ENCODE measurements at regions not wholly inside any gene's neighbourhood (a gene's known extent, or its start where the extent isn't known, plus 50 kb on each side); places are given as distances from the start of the nearest gene placed in this dataset.

DNA sequence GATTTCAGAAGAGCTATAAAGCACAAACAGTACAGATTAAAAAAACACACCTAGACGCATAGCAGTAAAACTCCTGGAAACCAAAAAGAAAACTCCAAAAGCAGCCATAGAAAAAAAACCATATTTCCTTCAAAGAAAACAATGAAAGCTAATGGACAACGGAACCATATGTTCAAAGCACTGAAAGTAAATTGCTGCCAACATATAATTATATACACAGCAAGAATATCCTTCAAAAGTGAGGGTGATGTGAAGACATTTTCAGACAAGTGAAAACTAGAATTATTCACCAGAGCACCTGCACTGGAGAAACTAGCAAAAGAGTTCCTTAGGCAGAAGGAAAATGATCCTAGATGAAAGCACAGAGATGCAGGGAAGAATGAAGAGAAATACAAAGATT is 58.2 kb upstream of the PCSK6 start:
- 59 to 100% methylated on average over 1 to 2 of the region's 2 CpGs for WGBS, 2 donors (ENCODE audit: low coverage in 1 of 2)
- TF ChIP-seq POLR2AphosphoS5 (IDR thresholded peaks at IDR 0.05) = no peak
- TF ChIP-seq EP300 (IDR thresholded peaks at IDR 0.05) = no peak
- TF ChIP-seq, protein P1, sequence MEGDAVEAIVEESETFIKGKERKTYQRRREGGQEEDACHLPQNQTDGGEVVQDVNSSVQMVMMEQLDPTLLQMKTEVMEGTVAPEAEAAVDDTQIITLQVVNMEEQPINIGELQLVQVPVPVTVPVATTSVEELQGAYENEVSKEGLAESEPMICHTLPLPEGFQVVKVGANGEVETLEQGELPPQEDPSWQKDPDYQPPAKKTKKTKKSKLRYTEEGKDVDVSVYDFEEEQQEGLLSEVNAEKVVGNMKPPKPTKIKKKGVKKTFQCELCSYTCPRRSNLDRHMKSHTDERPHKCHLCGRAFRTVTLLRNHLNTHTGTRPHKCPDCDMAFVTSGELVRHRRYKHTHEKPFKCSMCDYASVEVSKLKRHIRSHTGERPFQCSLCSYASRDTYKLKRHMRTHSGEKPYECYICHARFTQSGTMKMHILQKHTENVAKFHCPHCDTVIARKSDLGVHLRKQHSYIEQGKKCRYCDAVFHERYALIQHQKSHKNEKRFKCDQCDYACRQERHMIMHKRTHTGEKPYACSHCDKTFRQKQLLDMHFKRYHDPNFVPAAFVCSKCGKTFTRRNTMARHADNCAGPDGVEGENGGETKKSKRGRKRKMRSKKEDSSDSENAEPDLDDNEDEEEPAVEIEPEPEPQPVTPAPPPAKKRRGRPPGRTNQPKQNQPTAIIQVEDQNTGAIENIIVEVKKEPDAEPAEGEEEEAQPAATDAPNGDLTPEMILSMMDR (IDR thresholded peaks at IDR 0.05) = no peak
- TF ChIP-seq POLR2A (IDR thresholded peaks at IDR 0.05) = no peak
- Histone ChIP-seq H3K4me3 (no peak overlapping the region), H3K4me1 (no peaks in the 10 kb centered on the region), H3K9me3 (no peaks in the 10 kb centered on the region), H3K27ac (no peak overlapping the region), H3K36me3 (no peaks in the 10 kb centered on the region), H3K27me3 (peaks cover 15% of the 10 kb centered on the region)
- ATAC-seq = no peak

DNA sequence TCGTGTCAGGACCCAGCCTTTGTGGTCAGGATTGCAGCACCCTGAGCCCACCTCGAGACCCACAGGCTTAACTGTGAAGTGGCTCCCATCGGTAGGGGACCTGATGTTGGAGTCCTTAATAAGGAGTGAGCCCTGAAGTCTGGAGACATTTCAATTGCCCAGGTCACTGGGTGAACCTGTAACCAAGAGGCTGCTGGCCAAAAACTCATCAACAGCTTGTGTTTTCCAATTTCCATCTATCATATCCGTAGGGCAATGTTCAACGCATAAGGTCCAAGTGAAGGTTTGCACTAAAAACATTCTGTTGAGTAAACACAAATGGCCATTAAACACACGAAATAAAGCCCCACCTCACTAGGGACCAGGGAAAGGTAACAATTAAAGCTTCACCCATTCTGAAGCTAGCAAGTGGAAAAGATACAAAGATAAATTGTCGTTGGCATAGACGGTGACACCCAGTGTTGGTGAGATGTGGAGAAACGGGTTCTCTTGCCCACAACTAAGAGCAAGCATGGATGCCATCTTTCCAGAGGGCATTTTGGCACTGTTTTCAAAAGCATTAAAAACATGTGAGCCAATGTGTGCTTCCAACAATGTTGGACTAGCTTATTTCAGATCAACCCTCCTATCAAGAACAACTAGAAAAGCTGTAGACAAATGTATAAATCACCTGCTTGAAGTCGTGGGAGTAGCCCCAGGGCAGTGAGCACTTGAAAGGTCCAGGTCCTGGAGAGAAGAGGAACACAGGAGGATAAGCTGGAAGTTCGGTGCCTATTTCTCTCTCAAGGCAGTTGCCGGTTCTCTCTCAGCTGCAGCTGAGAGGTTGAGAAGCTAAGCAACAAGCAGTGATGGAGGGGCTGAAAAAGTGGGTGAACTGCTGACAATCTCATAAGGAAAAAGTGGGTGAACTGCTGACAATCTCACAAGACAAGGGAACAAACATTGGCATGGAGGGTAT is 56.3 kb upstream of the PCSK6 start:
- TF ChIP-seq, protein P1 (IDR thresholded peaks at IDR 0.05) = no peak
- no peak for TF ChIP-seq POLR2A (IDR thresholded peaks at IDR 0.05)
- TF ChIP-seq POLR2AphosphoS5 (IDR thresholded peaks at IDR 0.05) = no peak
- no peak for TF ChIP-seq EP300 (IDR thresholded peaks at IDR 0.05)
- WGBS, 2 donors (ENCODE audit: low coverage in 1 of 2) = 64 to 67% methylated on average over 3 to 8 of the region's 12 CpGs
- ATAC-seq = no peak

DNA sequence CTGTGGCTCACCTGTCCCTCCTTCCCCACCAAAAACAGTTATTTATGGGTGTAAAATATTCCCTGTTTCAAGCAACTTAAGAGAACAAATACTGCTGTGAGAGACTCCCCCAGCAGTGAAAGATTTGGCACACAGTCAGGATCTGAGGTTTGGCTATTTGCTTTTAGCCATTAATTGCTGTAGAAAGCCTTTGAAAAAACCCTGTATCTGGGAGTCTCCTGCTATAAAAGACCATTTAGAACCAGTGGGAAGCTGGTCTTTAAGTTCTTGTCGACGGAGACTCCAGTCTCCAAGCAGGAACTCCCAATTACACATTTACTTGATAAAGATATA is 55.1 kb upstream of the PCSK6 start:
- H3K9me3 ChIP-seq = no peaks in the 10 kb centered on the region
- TF ChIP-seq POLR2A (IDR thresholded peaks at IDR 0.05) (no peak), EP300 (IDR thresholded peaks at IDR 0.05) (no peak), POLR2AphosphoS5 (IDR thresholded peaks at IDR 0.05) (no peak)
- TF ChIP-seq, protein P1 (IDR thresholded peaks at IDR 0.05) = no peak
- WGBS, 2 donors (ENCODE audit: low coverage in 1 of 2) = 55 to 62% methylated on average over 2 of the region's 2 CpGs
- no peaks in the 10 kb centered on the region for H3K36me3 ChIP-seq
- no peaks in the 10 kb centered on the region for H3K4me1 ChIP-seq
- no peak overlapping the region for H3K27ac ChIP-seq
- H3K4me3 ChIP-seq = no peak overlapping the region
- no peak for ATAC-seq
- peaks cover 15% of the 10 kb centered on the region for H3K27me3 ChIP-seq

More for the DNA sequence above, 56.3 kb upstream of the PCSK6 start:
- no peaks in the 10 kb centered on the region for H3K4me1 ChIP-seq
- H3K9me3 ChIP-seq = no peaks in the 10 kb centered on the region
- H3K36me3 ChIP-seq = no peaks in the 10 kb centered on the region
- H3K4me3 ChIP-seq = no peak overlapping the region
- H3K27ac ChIP-seq = no peak overlapping the region
- H3K27me3 ChIP-seq = peaks cover 15% of the 10 kb centered on the region

DNA sequence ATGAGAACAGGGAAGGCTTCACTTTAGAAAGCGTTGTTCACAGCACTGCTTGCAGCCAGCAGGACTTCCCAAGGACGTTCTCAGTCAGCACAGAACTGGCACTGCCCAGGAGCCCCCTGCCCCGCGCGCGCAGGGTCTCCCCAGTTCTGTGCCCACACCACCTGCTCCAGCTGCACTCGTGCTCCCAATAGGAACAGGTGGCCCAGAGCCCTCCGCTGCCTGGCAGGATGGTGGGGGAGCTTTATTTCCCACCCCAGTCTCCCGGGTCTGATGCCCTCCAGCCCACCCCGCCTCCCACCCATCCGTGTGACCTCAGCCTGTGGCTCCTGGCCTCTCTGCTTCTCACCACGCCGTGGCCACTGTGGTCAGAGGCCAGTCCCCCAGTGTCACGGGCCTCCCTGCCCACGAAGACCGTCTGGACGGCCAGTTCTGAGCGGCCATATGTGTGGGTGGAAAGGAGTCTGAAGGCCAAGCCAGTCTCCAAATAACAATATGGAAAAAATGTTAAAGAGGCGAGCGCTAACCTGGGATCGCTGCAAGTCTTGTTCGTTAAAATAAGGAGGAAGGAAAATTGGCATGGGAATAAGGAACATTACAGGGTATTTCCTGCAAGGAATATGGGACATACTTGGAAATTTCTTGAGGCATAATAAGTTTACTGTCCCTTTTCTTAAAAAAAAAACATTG is 54.6 kb upstream of the PCSK6 start:
- no peak overlapping the region for H3K27ac ChIP-seq
- peaks cover 15% of the 10 kb centered on the region for H3K27me3 ChIP-seq
- H3K9me3 ChIP-seq = peaks cover 0 to 1% (median 0%) of the 10 kb centered on the region in 3 donors
- no peak overlapping the region for H3K4me3 ChIP-seq
- 71 to 86% methylated on average over 4 to 6 of the region's 22 CpGs for WGBS, 2 donors (ENCODE audit: low coverage in 1 of 2)
- H3K4me1 ChIP-seq = no peaks in the 10 kb centered on the region
- no peak for ATAC-seq
- no peaks in the 10 kb centered on the region for H3K36me3 ChIP-seq
- TF ChIP-seq, protein P1 (IDR thresholded peaks at IDR 0.05) = no peak
- TF ChIP-seq POLR2AphosphoS5 (IDR thresholded peaks at IDR 0.05) = no peak
- TF ChIP-seq POLR2A (IDR thresholded peaks at IDR 0.05) = no peak
- no peak for TF ChIP-seq EP300 (IDR thresholded peaks at IDR 0.05)
